Bronchial epithelial cell (primary cell): ENCODE measurements at regions not wholly inside any gene's neighbourhood (a gene's known extent, or its start where the extent isn't known, plus 50 kb on each side); places are given as distances from the start of the nearest gene placed in this dataset.

Experiments used
- DNase-seq: peaks from one replicate; pipeline ENCODE4 v3.0.0-alpha.2; 2010; ENCODE audit warnings: low read depth
- FAIRE-seq: peaks from 2 replicates; lab custom pipeline; 2011; peaks lifted over from hg19 to GRCh38; lab: Jason Lieb, UNC
- H3K27me3 ChIP-seq: 2 replicates; pipeline ENCODE4 v1.5.1; 2011; ENCODE audit warnings: low read length; ENCODE audit not compliant: control insufficient read depth, insufficient read depth
- H3K36me3 ChIP-seq: 2 replicates; pipeline ENCODE4 v1.5.1; 2011; ENCODE audit warnings: low read length; ENCODE audit not compliant: control insufficient read depth, insufficient read depth
- H3K4me3 ChIP-seq: 2 replicates; pipeline ENCODE4 v1.5.1; 2011; ENCODE audit warnings: mild to moderate bottlenecking, low read depth, low read length, control low read depth
- TF ChIP-seq, protein P1 (sequence below): IDR thresholded peaks from 2 replicates; pipeline ENCODE4 v1.5.1; 2011; ENCODE audit warnings: mild to moderate bottlenecking, moderate library complexity, low read length, control low read depth, inconsistent platforms; ENCODE audit not compliant: insufficient read depth, severe bottlenecking

DNA sequence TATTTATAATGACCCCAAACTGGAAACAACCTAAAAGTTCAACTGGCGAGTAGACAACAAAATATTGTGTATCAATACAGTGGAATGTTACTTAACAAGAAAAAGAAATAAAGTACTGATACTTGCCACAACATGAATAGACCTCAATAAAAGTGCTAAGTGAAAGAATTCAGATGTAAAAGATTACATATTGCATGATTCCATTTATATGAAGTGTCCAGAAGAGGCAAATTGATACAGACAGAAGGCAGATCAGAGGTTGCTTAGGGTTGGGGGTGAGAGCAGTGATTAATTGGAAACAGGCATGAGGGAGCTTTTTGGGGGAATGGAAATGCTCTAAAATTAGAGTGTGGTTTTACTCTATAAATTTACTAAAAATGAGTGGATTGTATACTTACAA is 183.3 kb downstream of the SATB1 start:
- TF ChIP-seq, protein P1, sequence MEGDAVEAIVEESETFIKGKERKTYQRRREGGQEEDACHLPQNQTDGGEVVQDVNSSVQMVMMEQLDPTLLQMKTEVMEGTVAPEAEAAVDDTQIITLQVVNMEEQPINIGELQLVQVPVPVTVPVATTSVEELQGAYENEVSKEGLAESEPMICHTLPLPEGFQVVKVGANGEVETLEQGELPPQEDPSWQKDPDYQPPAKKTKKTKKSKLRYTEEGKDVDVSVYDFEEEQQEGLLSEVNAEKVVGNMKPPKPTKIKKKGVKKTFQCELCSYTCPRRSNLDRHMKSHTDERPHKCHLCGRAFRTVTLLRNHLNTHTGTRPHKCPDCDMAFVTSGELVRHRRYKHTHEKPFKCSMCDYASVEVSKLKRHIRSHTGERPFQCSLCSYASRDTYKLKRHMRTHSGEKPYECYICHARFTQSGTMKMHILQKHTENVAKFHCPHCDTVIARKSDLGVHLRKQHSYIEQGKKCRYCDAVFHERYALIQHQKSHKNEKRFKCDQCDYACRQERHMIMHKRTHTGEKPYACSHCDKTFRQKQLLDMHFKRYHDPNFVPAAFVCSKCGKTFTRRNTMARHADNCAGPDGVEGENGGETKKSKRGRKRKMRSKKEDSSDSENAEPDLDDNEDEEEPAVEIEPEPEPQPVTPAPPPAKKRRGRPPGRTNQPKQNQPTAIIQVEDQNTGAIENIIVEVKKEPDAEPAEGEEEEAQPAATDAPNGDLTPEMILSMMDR: no peak
- FAIRE-seq (no peak), DNase-seq (peak; percentile 82)
- Histone ChIP-seq H3K4me3 (no peak overlapping the region), H3K27me3 (no peaks in the 10 kb centered on the region), H3K36me3 (no peaks in the 10 kb centered on the region)

DNA sequence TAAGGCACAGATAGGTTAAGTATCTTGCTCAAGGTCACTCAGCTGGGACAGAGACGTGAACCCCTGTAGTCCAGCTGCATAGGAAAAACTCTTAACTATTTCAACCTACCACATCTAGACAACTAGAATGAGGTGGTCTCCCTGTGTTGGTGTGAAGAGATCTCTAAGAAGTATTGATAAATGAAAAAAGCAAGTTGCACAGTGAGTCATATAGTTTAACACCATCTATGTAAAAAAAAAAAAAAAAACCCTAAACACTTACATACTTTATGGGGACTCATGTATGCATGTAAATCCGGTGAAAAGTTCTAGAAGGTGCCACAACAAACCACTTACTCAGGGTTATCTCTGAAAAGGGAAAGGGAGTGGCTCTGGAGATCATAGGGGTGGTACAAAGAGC is 185.5 kb downstream of the SATB1 start:
- Histone ChIP-seq H3K27me3 (no peaks in the 10 kb centered on the region), H3K36me3 (no peaks in the 10 kb centered on the region), H3K4me3 (no peak overlapping the region)
- TF ChIP-seq, protein P1: no peak
- DNase-seq: peak; percentile 19
- FAIRE-seq: no peak

DNA sequence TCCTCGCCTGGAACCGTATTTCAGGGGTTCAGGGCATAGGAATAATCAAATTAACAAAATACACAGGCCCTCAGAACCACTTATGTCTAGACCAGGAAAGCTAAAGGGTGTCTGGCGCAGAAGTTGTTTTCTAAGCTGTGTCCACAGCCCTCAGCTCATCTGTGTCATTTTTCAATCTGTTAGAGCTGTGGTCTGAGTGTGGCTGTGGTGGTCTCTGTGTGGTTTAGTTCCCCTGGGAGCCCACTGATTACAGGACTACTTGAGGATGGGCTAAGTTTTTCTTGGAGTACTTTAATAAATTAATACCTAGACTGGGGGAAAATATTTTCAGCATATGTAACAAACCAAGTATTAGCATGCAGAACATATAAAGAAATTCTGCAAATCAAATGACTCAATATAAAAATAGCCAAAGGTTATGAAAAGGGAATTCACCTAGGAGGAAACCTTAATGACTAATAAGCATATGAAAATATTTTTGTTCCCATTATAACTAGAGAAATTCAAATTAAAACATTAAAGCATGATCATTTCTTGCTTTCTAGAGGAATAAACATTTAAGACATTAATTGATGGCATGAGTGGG is 186.3 kb downstream of the SATB1 start:
- DNase-seq (peak; percentile 87), FAIRE-seq (no peak)
- Histone ChIP-seq H3K36me3 (no peaks in the 10 kb centered on the region), H3K27me3 (no peaks in the 10 kb centered on the region), H3K4me3 (no peak overlapping the region)
- TF ChIP-seq, protein P1: no peak

DNA sequence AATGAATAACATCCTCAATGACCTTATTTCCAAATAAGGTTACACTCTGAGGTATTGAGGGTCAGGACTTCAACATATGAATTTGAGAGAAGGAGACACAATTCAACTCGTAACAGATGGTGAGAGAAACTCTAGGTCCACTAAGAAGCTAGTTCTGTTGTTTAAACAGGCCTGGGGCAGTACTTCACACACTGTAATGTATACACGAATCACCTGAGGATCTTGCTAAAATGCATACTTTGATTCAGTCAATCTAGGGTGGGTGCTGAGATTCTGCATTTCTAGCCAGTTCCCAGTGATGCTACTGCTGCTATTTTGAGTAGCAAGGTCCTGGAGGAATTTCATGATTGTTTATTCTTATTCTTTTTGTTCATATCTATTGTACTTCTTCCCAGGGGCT is 186.8 kb downstream of the SATB1 start:
- no peaks in the 10 kb centered on the region for H3K36me3 ChIP-seq
- no peak for FAIRE-seq
- H3K4me3 ChIP-seq: no peak overlapping the region
- H3K27me3 ChIP-seq: no peaks in the 10 kb centered on the region
- TF ChIP-seq, protein P1: no peak
- DNase-seq: peak; percentile 52

DNA sequence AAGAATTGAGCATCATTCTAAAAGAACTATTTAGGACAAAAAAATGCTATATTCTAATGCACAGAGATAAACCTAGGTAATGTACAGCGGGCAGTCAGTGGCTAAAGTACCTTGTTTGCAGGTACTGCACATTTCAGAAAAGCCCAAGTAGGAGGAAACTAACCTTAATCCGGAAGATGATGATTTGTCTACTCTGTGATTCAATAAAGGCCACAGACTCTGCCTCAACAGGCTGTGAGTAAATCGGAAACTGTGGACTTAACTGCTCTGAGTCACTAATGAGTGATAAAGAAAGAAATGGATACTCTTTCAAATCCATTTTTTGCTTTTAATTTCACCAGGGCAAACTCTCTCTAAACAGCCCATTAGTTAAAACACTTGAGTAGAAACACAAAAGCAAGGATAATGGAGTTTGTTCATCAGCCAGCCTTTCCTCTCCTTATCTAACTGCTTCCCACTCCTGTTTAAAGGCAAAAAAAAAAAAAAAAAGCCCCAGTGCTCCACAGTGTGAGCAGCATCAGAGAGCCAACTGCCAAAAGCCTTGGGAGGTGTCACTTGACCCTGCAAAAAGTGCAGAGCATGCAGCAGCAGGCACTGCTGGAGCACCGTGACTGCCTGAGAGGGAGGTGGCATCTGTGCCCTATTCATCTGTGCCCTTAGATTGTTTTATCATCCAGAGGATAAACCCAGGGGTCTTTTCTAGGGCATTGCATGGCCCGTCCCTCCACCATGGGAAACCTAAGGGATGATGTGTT is 187.7 kb downstream of the SATB1 start:
- DNase-seq: peak; percentile 97
- TF ChIP-seq, protein P1: no peak
- no peak for FAIRE-seq
- no peak overlapping the region for H3K4me3 ChIP-seq
- H3K36me3 ChIP-seq: no peaks in the 10 kb centered on the region
- H3K27me3 ChIP-seq: no peaks in the 10 kb centered on the region
